ENCODE measurements at regions not wholly inside any gene's neighbourhood (a gene's known extent, or its start where the extent isn't known, plus 50 kb on each side); places are given as distances from the start of the nearest gene placed in this dataset.

GRCh38 chr3:78368636-78369345 lies 1328.9 kb downstream of the ROBO2 start:
- Histone ChIP-seq H3K36me3 (no peaks in the 10 kb centered on the region), H3K9me3 (ENCODE audit: severe bottlenecking) (no peaks in the 10 kb centered on the region), H3K4me3 (ENCODE audit: low read depth, low read length) (no peak overlapping the region), H3K27ac (no peak overlapping the region), H3K27me3 (ENCODE audit: insufficient read depth, low read depth, severe bottlenecking) (no peaks in the 10 kb centered on the region)
- no peak for DNase-seq
- TF ChIP-seq, protein P1, sequence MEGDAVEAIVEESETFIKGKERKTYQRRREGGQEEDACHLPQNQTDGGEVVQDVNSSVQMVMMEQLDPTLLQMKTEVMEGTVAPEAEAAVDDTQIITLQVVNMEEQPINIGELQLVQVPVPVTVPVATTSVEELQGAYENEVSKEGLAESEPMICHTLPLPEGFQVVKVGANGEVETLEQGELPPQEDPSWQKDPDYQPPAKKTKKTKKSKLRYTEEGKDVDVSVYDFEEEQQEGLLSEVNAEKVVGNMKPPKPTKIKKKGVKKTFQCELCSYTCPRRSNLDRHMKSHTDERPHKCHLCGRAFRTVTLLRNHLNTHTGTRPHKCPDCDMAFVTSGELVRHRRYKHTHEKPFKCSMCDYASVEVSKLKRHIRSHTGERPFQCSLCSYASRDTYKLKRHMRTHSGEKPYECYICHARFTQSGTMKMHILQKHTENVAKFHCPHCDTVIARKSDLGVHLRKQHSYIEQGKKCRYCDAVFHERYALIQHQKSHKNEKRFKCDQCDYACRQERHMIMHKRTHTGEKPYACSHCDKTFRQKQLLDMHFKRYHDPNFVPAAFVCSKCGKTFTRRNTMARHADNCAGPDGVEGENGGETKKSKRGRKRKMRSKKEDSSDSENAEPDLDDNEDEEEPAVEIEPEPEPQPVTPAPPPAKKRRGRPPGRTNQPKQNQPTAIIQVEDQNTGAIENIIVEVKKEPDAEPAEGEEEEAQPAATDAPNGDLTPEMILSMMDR (IDR thresholded peaks at IDR 0.05; ENCODE audit: low read depth, low read length), result no peak

GRCh38 chr3:78390221-78390620 lies 1350.3 kb downstream of the ROBO2 start:
- Histone ChIP-seq H3K36me3 (no peaks in the 10 kb centered on the region), H3K27ac (no peak overlapping the region), H3K9me3 (ENCODE audit: severe bottlenecking) (peaks cover 7% of the 10 kb centered on the region), H3K4me3 (ENCODE audit: low read depth, low read length) (no peak overlapping the region), H3K27me3 (ENCODE audit: insufficient read depth, low read depth, severe bottlenecking) (no peaks in the 10 kb centered on the region)
- no peak for DNase-seq
- TF ChIP-seq, protein P1 (IDR thresholded peaks at IDR 0.05; ENCODE audit: low read depth, low read length), result no peak

DNA sequence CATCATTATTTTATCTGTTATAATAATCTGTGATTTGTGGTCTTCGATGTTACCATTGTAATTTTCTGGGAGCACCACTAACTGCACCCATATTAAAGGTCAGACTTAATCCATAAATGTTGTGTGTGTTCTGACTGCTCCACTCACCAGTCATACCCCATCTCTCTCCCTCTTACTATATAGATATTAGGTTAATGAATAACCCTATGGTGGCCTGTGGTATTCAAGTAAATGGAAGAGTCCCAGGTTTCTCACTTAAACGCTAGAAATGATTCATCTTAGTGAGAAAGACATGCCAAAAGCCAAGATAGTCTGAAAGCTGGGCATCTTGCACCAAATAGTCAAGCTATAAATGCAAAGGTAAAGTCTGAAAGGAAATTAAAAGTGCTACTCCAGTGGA lies 1358.5 kb downstream of the ROBO2 start:
- H3K4me3 ChIP-seq (ENCODE audit: low read depth, low read length), result no peak overlapping the region
- no peaks in the 10 kb centered on the region for H3K9me3 ChIP-seq (ENCODE audit: severe bottlenecking)
- no peaks in the 10 kb centered on the region for H3K36me3 ChIP-seq
- H3K27ac ChIP-seq, result no peak overlapping the region
- DNase-seq, result no peak
- no peaks in the 10 kb centered on the region for H3K27me3 ChIP-seq (ENCODE audit: insufficient read depth, low read depth, severe bottlenecking)
- TF ChIP-seq, protein P1 (IDR thresholded peaks at IDR 0.05; ENCODE audit: low read depth, low read length), result no peak

DNA sequence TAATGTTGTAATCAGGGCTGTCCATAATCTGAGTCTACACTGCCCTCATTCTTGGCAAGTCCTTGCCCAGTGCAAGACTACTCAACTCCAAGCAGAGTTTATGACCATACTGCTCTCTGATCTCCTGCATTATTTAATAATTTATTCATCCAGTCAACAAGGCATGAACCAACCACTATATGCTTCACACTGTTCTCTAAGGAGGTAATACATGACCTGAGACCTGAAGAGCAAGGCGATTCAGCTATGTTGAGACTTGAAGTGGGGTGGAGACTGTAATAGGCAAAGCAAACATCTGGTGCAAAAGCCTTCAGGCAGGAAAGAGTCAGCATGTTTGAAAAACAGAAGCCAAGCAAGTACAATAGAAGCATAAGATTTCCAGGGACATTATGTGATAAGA lies 1362.8 kb downstream of the ROBO2 start:
- H3K9me3 ChIP-seq (ENCODE audit: severe bottlenecking), result no peaks in the 10 kb centered on the region
- no peaks in the 10 kb centered on the region for H3K36me3 ChIP-seq
- no peak overlapping the region for H3K27ac ChIP-seq
- TF ChIP-seq, protein P1 (IDR thresholded peaks at IDR 0.05; ENCODE audit: low read depth, low read length), result no peak
- H3K4me3 ChIP-seq (ENCODE audit: low read depth, low read length), result no peak overlapping the region
- H3K27me3 ChIP-seq (ENCODE audit: insufficient read depth, low read depth, severe bottlenecking), result no peaks in the 10 kb centered on the region
- no peak for DNase-seq

DNA sequence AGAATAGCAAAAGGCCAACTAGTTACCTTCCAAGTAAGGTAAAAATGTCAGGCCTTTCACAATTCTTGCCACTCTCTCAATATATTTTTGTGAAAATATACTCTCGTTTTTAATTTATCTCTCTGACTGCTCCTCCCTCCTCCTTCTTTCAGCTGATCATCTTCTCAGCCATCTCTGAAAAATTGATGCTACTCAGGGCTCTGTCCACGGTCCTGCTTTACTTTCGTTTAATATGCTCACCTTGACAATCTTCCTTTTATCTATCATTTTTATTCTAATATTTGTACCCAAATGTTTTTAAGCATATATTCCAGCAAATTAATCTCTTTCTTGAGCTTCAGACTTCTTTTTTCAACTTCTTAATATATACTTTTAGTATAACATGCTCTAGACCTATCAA lies 1362.1 kb downstream of the ROBO1 start:
- TF ChIP-seq, protein P1 (IDR thresholded peaks at IDR 0.05; ENCODE audit: low read depth, low read length), result no peak
- no peaks in the 10 kb centered on the region for H3K36me3 ChIP-seq
- no peak overlapping the region for H3K27ac ChIP-seq
- DNase-seq, result no peak
- no peaks in the 10 kb centered on the region for H3K27me3 ChIP-seq (ENCODE audit: insufficient read depth, low read depth, severe bottlenecking)
- H3K4me3 ChIP-seq (ENCODE audit: low read depth, low read length), result no peak overlapping the region
- H3K9me3 ChIP-seq (ENCODE audit: severe bottlenecking), result no peaks in the 10 kb centered on the region

- Histone ChIP-seq H3K27ac (no peak overlapping the region), H3K9me3 (ENCODE audit: severe bottlenecking) (no peaks in the 10 kb centered on the region), H3K27me3 (ENCODE audit: insufficient read depth, low read depth, severe bottlenecking) (no peaks in the 10 kb centered on the region), H3K36me3 (no peaks in the 10 kb centered on the region), H3K4me3 (ENCODE audit: low read depth, low read length) (no peak overlapping the region)
- no peak for DNase-seq
- TF ChIP-seq, protein P1 (IDR thresholded peaks at IDR 0.05; ENCODE audit: low read depth, low read length), result no peak
Observed at GRCh38 chr3:78406396-78406795, 1361.4 kb downstream of the ROBO1 start.
